ENCODE measurements at regions not wholly inside any gene's neighbourhood (a gene's known extent, or its start where the extent isn't known, plus 50 kb on each side); places are given as distances from the start of the nearest gene placed in this dataset.

DNA sequence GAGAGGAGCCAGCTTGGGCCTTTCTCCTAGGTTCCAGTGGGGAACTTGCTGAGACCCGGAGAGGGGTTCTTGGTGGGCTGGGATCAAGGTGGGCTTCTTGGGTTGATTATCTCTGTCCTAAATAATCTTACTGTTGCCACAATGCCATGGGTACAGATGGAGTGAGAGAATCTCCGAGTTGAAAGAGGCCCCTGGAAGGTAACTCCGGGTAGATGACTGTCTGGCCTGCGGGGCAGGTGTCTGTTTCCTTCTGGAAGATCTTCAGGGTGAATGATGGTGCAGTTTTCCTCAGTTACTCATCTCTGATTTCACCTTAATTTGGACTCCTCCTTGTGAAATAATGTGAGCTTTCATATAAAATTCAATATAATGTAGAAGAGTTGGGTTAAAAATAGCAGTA, 159.4 kb downstream of the ACTR3 start:
- 83 to 89% methylated on average over 4 of the region's 4 CpGs for WGBS, 2 donors
- no peak for ATAC-seq

DNA sequence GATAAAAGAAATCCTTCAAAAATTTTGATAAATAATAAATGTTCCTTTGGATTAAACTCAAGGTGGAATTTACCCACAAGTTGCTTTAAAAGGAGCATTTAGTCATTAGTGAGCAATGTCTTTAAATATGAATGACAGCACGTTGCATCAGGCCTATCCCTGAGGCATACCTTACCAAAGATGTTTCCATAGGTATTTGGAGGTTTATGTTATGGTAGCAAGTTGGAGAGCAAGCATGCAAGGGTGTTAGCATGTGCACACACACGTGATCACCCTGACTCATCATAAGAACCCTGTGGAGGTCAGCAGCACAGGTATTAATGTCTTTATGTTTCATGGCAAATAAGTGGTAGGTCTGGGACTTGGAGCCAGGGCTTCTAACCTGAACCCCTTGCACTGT, 159.9 kb downstream of the ACTR3 start:
- Histone ChIP-seq H3K4me1 (no peaks in the 10 kb centered on the region), H3K4me3 (no peak overlapping the region), H3K27me3 (no peaks in the 10 kb centered on the region), H3K9me3 (no peaks in the 10 kb centered on the region), H3K27ac (no peak overlapping the region), H3K36me3 (replicated peaks in 1 of 2; ENCODE audit: insufficient read depth in 1 of 2, low read depth in 2 of 2) (no peaks in the 10 kb centered on the region)
- DNase-seq (no peak), ATAC-seq (no peak)
- intact Hi-C loops (cut with DNase I) = no loop called here
- TF ChIP-seq, protein P1, sequence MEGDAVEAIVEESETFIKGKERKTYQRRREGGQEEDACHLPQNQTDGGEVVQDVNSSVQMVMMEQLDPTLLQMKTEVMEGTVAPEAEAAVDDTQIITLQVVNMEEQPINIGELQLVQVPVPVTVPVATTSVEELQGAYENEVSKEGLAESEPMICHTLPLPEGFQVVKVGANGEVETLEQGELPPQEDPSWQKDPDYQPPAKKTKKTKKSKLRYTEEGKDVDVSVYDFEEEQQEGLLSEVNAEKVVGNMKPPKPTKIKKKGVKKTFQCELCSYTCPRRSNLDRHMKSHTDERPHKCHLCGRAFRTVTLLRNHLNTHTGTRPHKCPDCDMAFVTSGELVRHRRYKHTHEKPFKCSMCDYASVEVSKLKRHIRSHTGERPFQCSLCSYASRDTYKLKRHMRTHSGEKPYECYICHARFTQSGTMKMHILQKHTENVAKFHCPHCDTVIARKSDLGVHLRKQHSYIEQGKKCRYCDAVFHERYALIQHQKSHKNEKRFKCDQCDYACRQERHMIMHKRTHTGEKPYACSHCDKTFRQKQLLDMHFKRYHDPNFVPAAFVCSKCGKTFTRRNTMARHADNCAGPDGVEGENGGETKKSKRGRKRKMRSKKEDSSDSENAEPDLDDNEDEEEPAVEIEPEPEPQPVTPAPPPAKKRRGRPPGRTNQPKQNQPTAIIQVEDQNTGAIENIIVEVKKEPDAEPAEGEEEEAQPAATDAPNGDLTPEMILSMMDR (IDR thresholded peaks at IDR 0.05) = no peak
- no peak for TF ChIP-seq POLR2A (IDR thresholded peaks at IDR 0.05)
- WGBS, 2 donors = 71 to 76% methylated on average over 2 of the region's 2 CpGs

More for the DNA sequence above, 159.4 kb downstream of the ACTR3 start:
- no peaks in the 10 kb centered on the region for H3K9me3 ChIP-seq
- H3K4me1 ChIP-seq = no peaks in the 10 kb centered on the region
- H3K27me3 ChIP-seq = no peaks in the 10 kb centered on the region
- no peak for DNase-seq
- intact Hi-C loops (cut with DNase I) = no loop called here
- no peak overlapping the region for H3K27ac ChIP-seq
- H3K4me3 ChIP-seq = no peak overlapping the region
- no peaks in the 10 kb centered on the region for H3K36me3 ChIP-seq (replicated peaks in 1 of 2; ENCODE audit: insufficient read depth in 1 of 2, low read depth in 2 of 2)
- no peak for TF ChIP-seq POLR2A (IDR thresholded peaks at IDR 0.05)
- TF ChIP-seq, protein P1 (IDR thresholded peaks at IDR 0.05) = no peak

DNA sequence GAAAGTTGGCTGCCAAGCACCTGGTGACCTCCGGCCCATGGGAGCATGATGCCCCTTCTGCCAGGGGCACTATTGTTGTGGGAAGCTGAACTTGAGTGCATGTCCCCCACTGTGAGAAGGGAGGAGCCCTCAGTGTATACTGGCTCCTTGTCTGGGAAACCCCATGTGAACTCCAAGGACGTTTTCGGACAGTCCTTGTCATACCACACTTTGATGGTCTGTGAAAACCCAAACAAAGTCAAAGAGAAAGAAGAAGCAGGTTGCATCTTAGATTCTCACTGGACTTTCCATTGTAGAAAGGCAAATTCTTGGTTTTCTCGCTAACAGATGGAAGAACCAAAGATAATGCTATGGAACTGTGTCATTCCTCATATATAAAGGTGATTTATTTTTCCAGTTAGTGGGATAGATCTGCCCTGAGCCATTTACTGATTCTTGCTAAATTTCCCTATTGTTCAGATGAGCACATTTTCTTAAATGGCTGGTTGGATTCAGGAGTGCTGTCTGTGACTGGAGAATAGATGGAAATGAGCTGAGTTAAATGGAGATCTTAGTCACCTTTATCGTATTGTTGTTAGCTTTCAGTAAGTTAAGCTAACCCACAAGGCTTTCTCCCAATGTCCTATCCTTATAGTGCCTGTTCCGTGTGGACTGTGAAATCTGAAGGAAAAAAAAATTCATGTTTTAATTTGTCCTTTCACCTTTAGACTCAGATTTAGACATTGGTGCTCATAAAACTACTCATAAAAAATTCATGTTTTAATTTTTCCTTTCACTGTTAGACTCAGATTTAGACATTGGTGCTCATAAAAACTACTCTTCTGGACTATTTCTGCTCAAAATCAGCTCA, 166.6 kb downstream of the ACTR3 start:
- H3K9me3 ChIP-seq = no peaks in the 10 kb centered on the region
- no peak overlapping the region for H3K27ac ChIP-seq
- TF ChIP-seq POLR2A (IDR thresholded peaks at IDR 0.05) = no peak
- TF ChIP-seq, protein P1 (IDR thresholded peaks at IDR 0.05) = no peak
- intact Hi-C loops (cut with DNase I) = no loop called here
- ATAC-seq (no peak), DNase-seq (no peak)
- H3K4me1 ChIP-seq = no peaks in the 10 kb centered on the region
- no peaks in the 10 kb centered on the region for H3K36me3 ChIP-seq (replicated peaks in 1 of 2; ENCODE audit: insufficient read depth in 1 of 2, low read depth in 2 of 2)
- H3K27me3 ChIP-seq = no peaks in the 10 kb centered on the region
- no peak overlapping the region for H3K4me3 ChIP-seq
- 77 to 82% methylated on average over 6 of the region's 6 CpGs for WGBS, 2 donors

DNA sequence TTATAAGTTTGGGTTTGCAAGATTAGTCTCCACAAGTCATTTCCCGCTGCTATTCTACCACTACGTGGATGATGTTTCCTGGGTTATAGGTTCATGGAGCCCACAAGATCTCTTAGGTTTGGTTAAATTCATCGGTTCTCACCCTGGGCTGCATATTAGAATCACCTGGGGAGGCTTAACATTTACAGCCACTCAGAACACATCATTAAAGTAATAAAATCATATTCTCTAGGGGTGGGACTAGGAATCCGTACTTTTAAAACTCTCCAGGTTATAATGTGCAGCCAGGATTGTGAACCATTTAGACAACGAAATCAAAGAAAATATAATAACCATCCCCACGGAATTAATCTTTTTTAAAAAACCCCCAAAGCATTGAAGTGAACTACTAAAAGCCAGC, 167.7 kb downstream of the ACTR3 start:
- no peaks in the 10 kb centered on the region for H3K9me3 ChIP-seq
- intact Hi-C loops (cut with DNase I) = no loop called here
- H3K4me1 ChIP-seq = no peaks in the 10 kb centered on the region
- ATAC-seq (no peak), DNase-seq (no peak)
- H3K4me3 ChIP-seq = no peak overlapping the region
- no peak for TF ChIP-seq POLR2A (IDR thresholded peaks at IDR 0.05)
- TF ChIP-seq, protein P1 (IDR thresholded peaks at IDR 0.05) = no peak
- H3K36me3 ChIP-seq (replicated peaks in 1 of 2; ENCODE audit: insufficient read depth in 1 of 2, low read depth in 2 of 2) = no peaks in the 10 kb centered on the region
- WGBS, 2 donors = 78 to 87% methylated on average over 6 of the region's 6 CpGs
- H3K27ac ChIP-seq = no peak overlapping the region
- H3K27me3 ChIP-seq = no peaks in the 10 kb centered on the region

Data from body of pancreas (tissue), 4 donors.